HL-60 (cell line): ENCODE measurements at regions not wholly inside any gene's neighbourhood (a gene's known extent, or its start where the extent isn't known, plus 50 kb on each side); places are given as distances from the start of the nearest gene placed in this dataset.

Source experiments
- DNase-seq, 2 experiments: peaks; one replicate each; pipeline ENCODE4 v3.0.0-alpha.2; 2010 to 2020; ENCODE audit warnings: low read depth in 1 of 2, low spot score in 1 of 2
- H3K27ac ChIP-seq: fragments of 250-450 bp; sonication (Bioruptor Pico); replicated peaks from 2 replicates; pipeline ENCODE4 v1.5.1; 2020; ENCODE audit warnings: mild to moderate bottlenecking, moderate library complexity
- H3K27me3 ChIP-seq: fragments of 250-450 bp; sonication (Bioruptor Pico); 2 replicates; pipeline ENCODE4 v1.5.1; 2021; ENCODE audit warnings: mild to moderate bottlenecking, moderate library complexity; ENCODE audit not compliant: insufficient read depth, poor library complexity, severe bottlenecking
- H3K4me3 ChIP-seq: replicated peaks from 2 replicates; pipeline ENCODE4 v1.5.1; 2011; ENCODE audit warnings: mild to moderate bottlenecking, control low read depth, low read length; ENCODE audit not compliant: insufficient read depth
- GABPA ChIP-seq: IDR thresholded peaks from 2 replicates; pipeline ENCODE4 v1.6.1; 2012; ENCODE audit warnings: low read depth
- POLR2AphosphoS5 ChIP-seq: IDR thresholded peaks from 2 replicates; pipeline ENCODE4 v1.6.1; 2012; ENCODE audit warnings: low read depth
- SPI1 ChIP-seq: IDR thresholded peaks from 2 replicates; pipeline ENCODE4 v1.6.1; 2012; ENCODE audit warnings: low read depth, mild to moderate bottlenecking, borderline replicate concordance
- TF ChIP-seq, protein P1 (sequence below): IDR thresholded peaks from one replicate; pipeline ENCODE4 v1.5.1; 2011; ENCODE audit warnings: low read length, control low read depth, inconsistent platforms; ENCODE audit not compliant: insufficient read depth
- TF ChIP-seq, protein P2 (sequence below): IDR thresholded peaks from 2 replicates; pipeline ENCODE4 v1.6.1; 2012; ENCODE audit warnings: low read depth; ENCODE audit not compliant: insufficient replicate concordance

DNA sequence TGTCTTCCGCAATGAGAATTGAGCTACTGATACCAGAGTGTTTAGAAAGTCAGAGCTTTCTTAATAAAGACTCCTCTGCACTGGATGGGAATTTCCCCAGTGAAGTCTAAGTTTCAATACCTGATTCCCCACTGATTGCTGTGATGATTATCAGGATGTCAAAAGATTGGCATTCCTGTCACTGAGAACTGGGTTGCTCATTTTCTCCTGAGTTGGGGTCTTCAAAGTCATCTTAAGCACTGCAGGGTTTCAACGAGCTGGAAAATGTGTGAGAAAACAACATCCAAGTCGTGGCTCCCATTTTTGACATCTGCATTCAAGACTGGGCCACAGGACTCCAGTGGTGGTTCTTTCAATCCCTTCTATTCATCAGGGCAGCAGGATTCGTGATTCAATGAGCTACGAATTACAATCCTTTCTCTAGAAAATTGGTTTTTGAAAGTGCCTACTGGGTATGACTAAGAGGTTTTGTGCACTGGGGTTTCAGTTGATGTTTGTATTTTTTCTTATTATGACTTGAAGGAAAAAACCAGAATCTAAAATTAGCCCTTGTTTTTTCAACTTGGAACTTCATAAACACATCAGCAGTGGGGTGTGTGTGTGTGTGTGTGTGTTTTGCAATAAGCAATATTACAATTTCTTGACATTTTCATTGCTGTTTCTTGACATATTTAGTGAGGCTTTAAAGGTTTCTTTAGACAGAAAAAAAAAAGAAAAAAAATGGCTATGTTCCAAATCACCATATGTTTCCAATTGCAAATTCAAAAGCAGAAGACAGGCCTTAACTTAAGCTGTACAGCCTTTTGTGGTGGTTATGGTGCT, 233.0 kb downstream of the FAM76B start:
- no peak for TF ChIP-seq GABPA
- no peak for TF ChIP-seq POLR2AphosphoS5
- TF ChIP-seq, protein P1, sequence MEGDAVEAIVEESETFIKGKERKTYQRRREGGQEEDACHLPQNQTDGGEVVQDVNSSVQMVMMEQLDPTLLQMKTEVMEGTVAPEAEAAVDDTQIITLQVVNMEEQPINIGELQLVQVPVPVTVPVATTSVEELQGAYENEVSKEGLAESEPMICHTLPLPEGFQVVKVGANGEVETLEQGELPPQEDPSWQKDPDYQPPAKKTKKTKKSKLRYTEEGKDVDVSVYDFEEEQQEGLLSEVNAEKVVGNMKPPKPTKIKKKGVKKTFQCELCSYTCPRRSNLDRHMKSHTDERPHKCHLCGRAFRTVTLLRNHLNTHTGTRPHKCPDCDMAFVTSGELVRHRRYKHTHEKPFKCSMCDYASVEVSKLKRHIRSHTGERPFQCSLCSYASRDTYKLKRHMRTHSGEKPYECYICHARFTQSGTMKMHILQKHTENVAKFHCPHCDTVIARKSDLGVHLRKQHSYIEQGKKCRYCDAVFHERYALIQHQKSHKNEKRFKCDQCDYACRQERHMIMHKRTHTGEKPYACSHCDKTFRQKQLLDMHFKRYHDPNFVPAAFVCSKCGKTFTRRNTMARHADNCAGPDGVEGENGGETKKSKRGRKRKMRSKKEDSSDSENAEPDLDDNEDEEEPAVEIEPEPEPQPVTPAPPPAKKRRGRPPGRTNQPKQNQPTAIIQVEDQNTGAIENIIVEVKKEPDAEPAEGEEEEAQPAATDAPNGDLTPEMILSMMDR, result no peak
- TF ChIP-seq, protein P2, sequence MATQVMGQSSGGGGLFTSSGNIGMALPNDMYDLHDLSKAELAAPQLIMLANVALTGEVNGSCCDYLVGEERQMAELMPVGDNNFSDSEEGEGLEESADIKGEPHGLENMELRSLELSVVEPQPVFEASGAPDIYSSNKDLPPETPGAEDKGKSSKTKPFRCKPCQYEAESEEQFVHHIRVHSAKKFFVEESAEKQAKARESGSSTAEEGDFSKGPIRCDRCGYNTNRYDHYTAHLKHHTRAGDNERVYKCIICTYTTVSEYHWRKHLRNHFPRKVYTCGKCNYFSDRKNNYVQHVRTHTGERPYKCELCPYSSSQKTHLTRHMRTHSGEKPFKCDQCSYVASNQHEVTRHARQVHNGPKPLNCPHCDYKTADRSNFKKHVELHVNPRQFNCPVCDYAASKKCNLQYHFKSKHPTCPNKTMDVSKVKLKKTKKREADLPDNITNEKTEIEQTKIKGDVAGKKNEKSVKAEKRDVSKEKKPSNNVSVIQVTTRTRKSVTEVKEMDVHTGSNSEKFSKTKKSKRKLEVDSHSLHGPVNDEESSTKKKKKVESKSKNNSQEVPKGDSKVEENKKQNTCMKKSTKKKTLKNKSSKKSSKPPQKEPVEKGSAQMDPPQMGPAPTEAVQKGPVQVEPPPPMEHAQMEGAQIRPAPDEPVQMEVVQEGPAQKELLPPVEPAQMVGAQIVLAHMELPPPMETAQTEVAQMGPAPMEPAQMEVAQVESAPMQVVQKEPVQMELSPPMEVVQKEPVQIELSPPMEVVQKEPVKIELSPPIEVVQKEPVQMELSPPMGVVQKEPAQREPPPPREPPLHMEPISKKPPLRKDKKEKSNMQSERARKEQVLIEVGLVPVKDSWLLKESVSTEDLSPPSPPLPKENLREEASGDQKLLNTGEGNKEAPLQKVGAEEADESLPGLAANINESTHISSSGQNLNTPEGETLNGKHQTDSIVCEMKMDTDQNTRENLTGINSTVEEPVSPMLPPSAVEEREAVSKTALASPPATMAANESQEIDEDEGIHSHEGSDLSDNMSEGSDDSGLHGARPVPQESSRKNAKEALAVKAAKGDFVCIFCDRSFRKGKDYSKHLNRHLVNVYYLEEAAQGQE, result no peak
- no peak for TF ChIP-seq SPI1
- H3K27ac ChIP-seq, result no peak overlapping the region
- DNase-seq, result no peak
- no peaks in the 10 kb centered on the region for H3K27me3 ChIP-seq
- H3K4me3 ChIP-seq, result no peak overlapping the region

DNA sequence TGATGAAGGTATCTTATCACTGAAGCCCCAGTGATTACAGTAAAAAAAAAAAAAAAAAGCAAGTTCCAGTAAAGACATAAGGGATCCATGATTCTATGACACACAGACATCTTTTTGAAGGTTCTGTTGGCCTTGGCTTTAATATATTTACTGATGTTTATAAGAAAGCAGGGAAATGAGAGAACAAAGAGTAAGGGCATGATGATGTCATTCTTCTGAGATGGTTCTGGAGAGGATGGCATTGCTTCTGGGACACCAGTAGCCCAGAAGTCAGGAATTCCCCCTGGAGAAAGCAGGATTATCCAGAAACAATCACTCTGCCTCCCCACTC, 233.6 kb downstream of the FAM76B start:
- no peak for TF ChIP-seq GABPA
- TF ChIP-seq POLR2AphosphoS5, result no peak
- TF ChIP-seq, protein P1, result no peak
- no peak for TF ChIP-seq SPI1
- TF ChIP-seq, protein P2, result no peak
- no peak for DNase-seq
- Histone ChIP-seq H3K27ac (no peak overlapping the region), H3K27me3 (no peaks in the 10 kb centered on the region), H3K4me3 (no peak overlapping the region)

DNA sequence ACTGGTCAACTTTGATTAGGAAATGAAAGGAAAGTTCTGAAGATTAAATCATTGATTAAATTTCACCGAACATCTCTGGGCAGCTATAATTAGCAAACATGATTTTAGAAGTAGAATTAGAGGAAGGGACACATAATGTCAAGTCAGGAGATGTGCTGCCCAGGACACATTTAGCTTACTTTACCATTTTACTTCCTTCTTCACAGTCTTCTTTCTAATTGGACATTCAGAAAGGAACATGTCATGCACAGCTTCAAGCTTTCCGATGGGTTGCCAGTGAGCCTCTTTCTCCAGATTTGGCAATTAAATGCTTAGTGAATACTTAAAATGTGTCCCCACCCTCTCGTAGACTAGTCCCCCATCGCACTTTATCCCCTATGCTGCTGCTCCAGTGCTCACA, 234.7 kb downstream of the FAM76B start:
- no peaks in the 10 kb centered on the region for H3K27me3 ChIP-seq

More for the DNA sequence above, 234.7 kb downstream of the FAM76B start:
- TF ChIP-seq, protein P1, result no peak
- TF ChIP-seq GABPA, result no peak
- TF ChIP-seq, protein P2, result no peak
- no peak for TF ChIP-seq SPI1
- TF ChIP-seq POLR2AphosphoS5, result no peak
- DNase-seq, result no peak
- no peak overlapping the region for H3K27ac ChIP-seq
- H3K4me3 ChIP-seq, result no peak overlapping the region
